NK-92 (cell line): ENCODE measurements at regions not wholly inside any gene's neighbourhood (a gene's known extent, or its start where the extent isn't known, plus 50 kb on each side); places are given as distances from the start of the nearest gene placed in this dataset.

ENCODE experiments used
- DNase-seq: peaks from one replicate; lab custom pipeline; 2025; ENCODE audit not compliant: unreplicated experiment; lab: John Stamatoyannopoulos, UW

GRCh38 chr22:48249713-48250268, 1487.3 kb downstream of the TBC1D22A start:
- DNase-seq: no peak

GRCh38 chr22:48248901-48249455, 1486.5 kb downstream of the TBC1D22A start:
- no peak for DNase-seq

- no peak for DNase-seq
Measured at GRCh38 chr22:48247829-48248228, 1485.4 kb downstream of the TBC1D22A start.

GRCh38 chr22:48245196-48245485, 1482.7 kb downstream of the TBC1D22A start:
- no peak for DNase-seq

GRCh38 chr22:48244388-48245195, 1482.1 kb downstream of the TBC1D22A start:
- DNase-seq: no peak

- no peak for DNase-seq
Measured at GRCh38 chr22:48242461-48242864, 1480.0 kb downstream of the TBC1D22A start.

- DNase-seq: no peak
Measured at GRCh38 chr22:48241658-48242057, 1479.2 kb downstream of the TBC1D22A start.

- DNase-seq: no peak
Measured at GRCh38 chr22:48240935-48241230, 1478.4 kb downstream of the TBC1D22A start.

- no peak for DNase-seq
Measured at GRCh38 chr22:48240148-48240934, 1477.9 kb downstream of the TBC1D22A start.

GRCh38 chr22:48239461-48240147, 1477.2 kb downstream of the TBC1D22A start:
- no peak for DNase-seq

- DNase-seq: no peak
Measured at GRCh38 chr22:48238966-48239365, 1476.5 kb downstream of the TBC1D22A start.

- DNase-seq: no peak
Measured at GRCh38 chr22:48238284-48238915, 1476.0 kb downstream of the TBC1D22A start.

- DNase-seq: no peak
Measured at GRCh38 chr22:48237466-48238283, 1475.2 kb downstream of the TBC1D22A start.

GRCh38 chr22:48236261-48236660, 1473.8 kb downstream of the TBC1D22A start:
- no peak for DNase-seq

- DNase-seq: no peak
Measured at GRCh38 chr22:48235744-48236143, 1473.3 kb downstream of the TBC1D22A start.

- no peak for DNase-seq
Measured at GRCh38 chr22:48234011-48234410, 1471.6 kb downstream of the TBC1D22A start.

- no peak for DNase-seq
Measured at GRCh38 chr22:48233586-48233985, 1471.1 kb downstream of the TBC1D22A start.

- no peak for DNase-seq
Measured at GRCh38 chr22:48228468-48228867, 1466.0 kb downstream of the TBC1D22A start.

- DNase-seq: no peak
Measured at GRCh38 chr22:48227341-48228018, 1465.0 kb downstream of the TBC1D22A start.
